OCI-LY3 (cell line): ENCODE measurements at regions not wholly inside any gene's neighbourhood (a gene's known extent, or its start where the extent isn't known, plus 50 kb on each side); places are given as distances from the start of the nearest gene placed in this dataset.

Experiments
- EZH2phosphoT487 ChIP-seq: fragments of 200-600 bp; shearing (Covaris generic); IDR thresholded peaks from 2 replicates; pipeline ENCODE4 v1.6.1; 2018; ENCODE audit warnings: antibody characterized with exemption, mixed run types, low read depth
- TF ChIP-seq, protein P1 (sequence below): fragments of 200-600, 300-600 bp; sonication (generic); IDR thresholded peaks from 2 replicates; pipeline ENCODE4 v1.5.1; 2014; ENCODE audit warnings: antibody characterized with exemption, low read length, low read depth

DNA sequence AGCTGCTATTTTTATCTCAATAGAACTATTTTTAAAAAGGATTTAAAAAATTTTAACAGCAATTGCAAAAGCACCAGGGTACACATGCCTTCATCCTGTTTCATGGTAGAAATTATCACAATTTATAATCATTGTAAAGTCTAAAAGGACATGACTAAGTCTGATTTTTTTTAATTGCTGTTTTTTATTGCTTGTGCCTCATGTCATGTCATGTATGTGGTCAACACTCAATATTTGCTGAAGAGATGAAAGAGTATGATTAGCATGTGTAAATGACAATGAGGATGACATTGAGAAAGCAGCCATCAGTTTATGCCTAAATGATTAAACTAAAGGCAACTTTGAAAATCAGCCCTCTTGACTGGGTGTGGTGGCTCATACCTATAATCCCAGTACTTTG lies 74.8 kb downstream of the GPR37 start:
- TF ChIP-seq EZH2phosphoT487, result no peak
- TF ChIP-seq, protein P1, sequence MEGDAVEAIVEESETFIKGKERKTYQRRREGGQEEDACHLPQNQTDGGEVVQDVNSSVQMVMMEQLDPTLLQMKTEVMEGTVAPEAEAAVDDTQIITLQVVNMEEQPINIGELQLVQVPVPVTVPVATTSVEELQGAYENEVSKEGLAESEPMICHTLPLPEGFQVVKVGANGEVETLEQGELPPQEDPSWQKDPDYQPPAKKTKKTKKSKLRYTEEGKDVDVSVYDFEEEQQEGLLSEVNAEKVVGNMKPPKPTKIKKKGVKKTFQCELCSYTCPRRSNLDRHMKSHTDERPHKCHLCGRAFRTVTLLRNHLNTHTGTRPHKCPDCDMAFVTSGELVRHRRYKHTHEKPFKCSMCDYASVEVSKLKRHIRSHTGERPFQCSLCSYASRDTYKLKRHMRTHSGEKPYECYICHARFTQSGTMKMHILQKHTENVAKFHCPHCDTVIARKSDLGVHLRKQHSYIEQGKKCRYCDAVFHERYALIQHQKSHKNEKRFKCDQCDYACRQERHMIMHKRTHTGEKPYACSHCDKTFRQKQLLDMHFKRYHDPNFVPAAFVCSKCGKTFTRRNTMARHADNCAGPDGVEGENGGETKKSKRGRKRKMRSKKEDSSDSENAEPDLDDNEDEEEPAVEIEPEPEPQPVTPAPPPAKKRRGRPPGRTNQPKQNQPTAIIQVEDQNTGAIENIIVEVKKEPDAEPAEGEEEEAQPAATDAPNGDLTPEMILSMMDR, result no peak
